ENCODE measurements at regions not wholly inside any gene's neighbourhood (a gene's known extent, or its start where the extent isn't known, plus 50 kb on each side); places are given as distances from the start of the nearest gene placed in this dataset.
A peak's percentile ranks its signal among the peaks of the same experiment; 100 is the strongest.
"Not testable (repeated sequence)": the region's sequence is repeated elsewhere in the genome, so short reads cannot be mapped to it uniquely, and the experiment has no call there.

DNA sequence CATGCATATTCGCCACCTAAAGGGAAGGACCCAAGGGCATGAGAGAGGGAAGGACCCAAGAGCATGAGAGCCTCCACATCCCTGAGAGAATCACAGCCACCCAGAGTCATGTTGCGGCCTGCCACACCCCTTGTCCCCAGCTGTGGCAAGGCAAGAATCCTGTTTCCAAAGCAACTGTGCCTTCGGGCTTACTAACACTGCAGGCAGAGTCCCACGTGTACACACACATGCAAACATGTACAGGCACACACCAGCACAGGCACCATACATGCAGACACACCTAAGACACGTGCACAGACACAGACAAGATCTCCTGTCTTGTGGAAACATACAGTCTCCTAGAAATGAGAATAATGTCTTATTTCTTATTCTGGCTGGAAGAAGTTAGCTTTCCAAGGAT, 92.4 kb upstream of the CDYL2 start:
- Histone ChIP-seq H3K36me3 (ENCODE audit: control insufficient read depth, insufficient read depth, low read length) (no peaks in the 10 kb centered on the region), H3K4me3 (replicated peaks; ENCODE audit: low read depth, low read length) (no peak overlapping the region), H3K27me3 (replicated peaks; ENCODE audit: control insufficient read depth, insufficient read depth, low read length) (no peaks in the 10 kb centered on the region)
- TF ChIP-seq, protein P1, sequence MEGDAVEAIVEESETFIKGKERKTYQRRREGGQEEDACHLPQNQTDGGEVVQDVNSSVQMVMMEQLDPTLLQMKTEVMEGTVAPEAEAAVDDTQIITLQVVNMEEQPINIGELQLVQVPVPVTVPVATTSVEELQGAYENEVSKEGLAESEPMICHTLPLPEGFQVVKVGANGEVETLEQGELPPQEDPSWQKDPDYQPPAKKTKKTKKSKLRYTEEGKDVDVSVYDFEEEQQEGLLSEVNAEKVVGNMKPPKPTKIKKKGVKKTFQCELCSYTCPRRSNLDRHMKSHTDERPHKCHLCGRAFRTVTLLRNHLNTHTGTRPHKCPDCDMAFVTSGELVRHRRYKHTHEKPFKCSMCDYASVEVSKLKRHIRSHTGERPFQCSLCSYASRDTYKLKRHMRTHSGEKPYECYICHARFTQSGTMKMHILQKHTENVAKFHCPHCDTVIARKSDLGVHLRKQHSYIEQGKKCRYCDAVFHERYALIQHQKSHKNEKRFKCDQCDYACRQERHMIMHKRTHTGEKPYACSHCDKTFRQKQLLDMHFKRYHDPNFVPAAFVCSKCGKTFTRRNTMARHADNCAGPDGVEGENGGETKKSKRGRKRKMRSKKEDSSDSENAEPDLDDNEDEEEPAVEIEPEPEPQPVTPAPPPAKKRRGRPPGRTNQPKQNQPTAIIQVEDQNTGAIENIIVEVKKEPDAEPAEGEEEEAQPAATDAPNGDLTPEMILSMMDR (IDR thresholded peaks at IDR 0.05; ENCODE audit: insufficient read depth, low read length, poor library complexity, severe bottlenecking): no peak
- no peak for DNase-seq (ENCODE audit: extremely low read depth, insufficient read length)

DNA sequence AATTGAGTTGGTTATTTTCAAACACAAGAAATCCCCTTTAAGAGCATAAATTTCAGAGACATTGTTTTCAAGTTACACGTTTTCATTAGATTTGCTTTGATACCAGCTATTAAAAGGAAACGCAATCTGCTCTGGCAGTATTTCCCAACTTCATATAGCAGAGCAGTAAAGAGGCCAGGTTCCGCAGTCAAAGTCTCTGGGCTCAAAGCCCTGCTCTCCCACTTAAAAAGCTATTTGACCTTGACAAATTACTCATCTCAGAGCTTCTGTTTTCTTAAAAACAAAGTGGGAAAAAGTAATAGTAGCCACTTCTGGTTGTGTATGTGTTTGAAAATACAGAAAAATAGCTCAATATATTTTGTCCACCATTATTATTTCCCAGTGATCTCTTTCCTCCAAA, 89.7 kb upstream of the CDYL2 start:
- Histone ChIP-seq H3K4me3 (replicated peaks; ENCODE audit: low read depth, low read length) (no peak overlapping the region), H3K27me3 (replicated peaks; ENCODE audit: control insufficient read depth, insufficient read depth, low read length) (no peaks in the 10 kb centered on the region), H3K36me3 (ENCODE audit: control insufficient read depth, insufficient read depth, low read length) (no peaks in the 10 kb centered on the region)
- no peak for DNase-seq (ENCODE audit: extremely low read depth, insufficient read length)
- TF ChIP-seq, protein P1 (IDR thresholded peaks at IDR 0.05; ENCODE audit: insufficient read depth, low read length, poor library complexity, severe bottlenecking): no peak

DNA sequence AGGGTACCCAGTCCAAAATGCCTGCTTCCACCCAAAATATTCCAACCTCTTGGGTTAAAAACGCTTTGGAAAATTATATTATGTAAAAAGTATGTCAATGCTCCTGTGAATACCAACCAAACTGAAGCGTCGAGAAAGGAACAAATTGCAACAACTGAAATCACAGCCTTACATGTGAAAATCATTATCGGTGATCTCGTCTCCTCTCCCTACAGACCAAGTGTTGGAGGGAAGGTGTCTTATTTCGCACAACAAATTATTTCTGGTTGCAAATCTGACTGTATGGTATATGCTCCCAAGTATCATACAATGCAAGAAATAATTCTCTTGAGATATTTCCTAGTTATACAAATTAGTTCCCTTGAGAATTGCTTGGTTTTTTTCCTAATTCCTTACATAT, 89.3 kb upstream of the CDYL2 start:
- DNase-seq (ENCODE audit: extremely low read depth, insufficient read length): no peak
- TF ChIP-seq, protein P1 (IDR thresholded peaks at IDR 0.05; ENCODE audit: insufficient read depth, low read length, poor library complexity, severe bottlenecking): no peak
- Histone ChIP-seq H3K36me3 (ENCODE audit: control insufficient read depth, insufficient read depth, low read length) (no peaks in the 10 kb centered on the region), H3K27me3 (replicated peaks; ENCODE audit: control insufficient read depth, insufficient read depth, low read length) (no peaks in the 10 kb centered on the region), H3K4me3 (replicated peaks; ENCODE audit: low read depth, low read length) (no peak overlapping the region)

DNA sequence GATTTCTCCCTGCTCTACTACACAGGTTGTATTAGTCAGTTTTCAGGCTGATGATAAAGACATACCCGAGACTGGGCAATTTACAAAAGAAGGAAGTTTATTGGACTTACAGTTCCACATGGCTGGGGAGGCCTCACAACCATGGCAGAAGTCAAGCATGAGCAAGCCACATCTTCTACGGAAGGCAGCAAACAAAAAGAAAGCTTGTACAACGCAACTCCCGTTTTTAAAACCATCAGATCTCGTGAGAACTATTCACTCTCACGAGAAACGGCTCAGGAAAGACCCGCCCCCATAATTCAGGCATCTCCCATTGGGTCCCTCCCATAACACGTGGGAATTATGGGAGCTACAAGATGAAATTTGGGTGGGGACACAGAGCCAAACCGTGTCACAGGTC, 88.0 kb upstream of the CDYL2 start:
- not testable (repeated sequence) for H3K27me3 ChIP-seq (replicated peaks; ENCODE audit: control insufficient read depth, insufficient read depth, low read length); H3K36me3 ChIP-seq (ENCODE audit: control insufficient read depth, insufficient read depth, low read length); DNase-seq (ENCODE audit: extremely low read depth, insufficient read length)
- H3K4me3 ChIP-seq (replicated peaks; ENCODE audit: low read depth, low read length): peak overlapping the region; percentile 33

DNA sequence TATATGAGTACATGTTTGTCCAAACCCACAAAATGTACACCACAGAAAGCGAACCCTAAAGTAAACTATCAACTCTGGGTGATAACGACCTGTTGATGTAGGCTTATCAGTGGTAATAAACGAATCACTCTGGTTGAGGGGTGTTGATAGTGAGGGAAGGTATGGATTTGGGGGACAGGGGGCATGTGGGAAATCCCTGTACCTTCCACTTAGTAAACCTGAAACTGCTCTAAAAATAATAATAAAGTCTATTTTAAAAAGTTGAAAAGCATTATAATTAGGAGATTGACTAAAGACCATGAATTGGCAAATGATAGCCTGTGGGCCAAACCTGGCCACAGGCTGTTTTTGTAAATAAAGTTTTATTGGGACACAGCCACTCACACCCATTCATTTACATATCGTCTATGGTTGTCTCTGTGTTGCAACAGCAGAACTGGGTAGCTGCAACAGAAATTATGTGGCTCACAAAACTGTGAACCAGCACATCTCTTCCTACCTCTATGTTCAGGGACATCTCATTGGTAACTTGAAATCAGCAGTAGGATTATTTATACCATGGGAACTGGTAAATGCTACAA, 85.5 kb upstream of the CDYL2 start:
- Histone ChIP-seq H3K36me3 (ENCODE audit: control insufficient read depth, insufficient read depth, low read length) (no peaks in the 10 kb centered on the region), H3K4me3 (replicated peaks; ENCODE audit: low read depth, low read length) (no peak overlapping the region), H3K27me3 (replicated peaks; ENCODE audit: control insufficient read depth, insufficient read depth, low read length) (no peaks in the 10 kb centered on the region)
- DNase-seq (ENCODE audit: extremely low read depth, insufficient read length): peak; percentile 10
- TF ChIP-seq, protein P1 (IDR thresholded peaks at IDR 0.05; ENCODE audit: insufficient read depth, low read length, poor library complexity, severe bottlenecking): no peak

DNA sequence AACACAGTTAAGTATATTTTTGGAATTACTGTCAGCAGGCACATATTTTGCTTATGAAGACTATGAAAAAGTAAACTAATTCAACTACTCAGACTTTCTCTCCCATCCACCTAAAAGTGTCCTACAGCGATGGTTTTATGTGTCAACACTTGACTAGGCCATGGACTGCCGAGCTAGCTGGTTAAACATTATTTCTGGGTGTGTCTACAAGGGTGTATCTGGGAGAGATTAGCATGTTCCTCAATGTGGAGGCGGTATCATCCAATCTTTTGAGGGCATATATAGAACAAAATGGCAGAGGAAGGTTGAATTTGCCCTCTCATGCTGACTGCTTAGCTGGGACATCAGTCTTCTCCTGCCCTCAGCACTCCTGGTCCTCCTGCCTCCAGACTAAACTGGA, 82.7 kb upstream of the CDYL2 start:
- TF ChIP-seq, protein P1 (IDR thresholded peaks at IDR 0.05; ENCODE audit: insufficient read depth, low read length, poor library complexity, severe bottlenecking): no peak
- Histone ChIP-seq H3K36me3 (ENCODE audit: control insufficient read depth, insufficient read depth, low read length) (no peaks in the 10 kb centered on the region), H3K27me3 (replicated peaks; ENCODE audit: control insufficient read depth, insufficient read depth, low read length) (no peaks in the 10 kb centered on the region), H3K4me3 (replicated peaks; ENCODE audit: low read depth, low read length) (no peak overlapping the region)
- DNase-seq (ENCODE audit: extremely low read depth, insufficient read length): no peak

Data from GM06990 (cell line).